ENCODE measurements at regions not wholly inside any gene's neighbourhood (a gene's known extent, or its start where the extent isn't known, plus 50 kb on each side); places are given as distances from the start of the nearest gene placed in this dataset.

DNA sequence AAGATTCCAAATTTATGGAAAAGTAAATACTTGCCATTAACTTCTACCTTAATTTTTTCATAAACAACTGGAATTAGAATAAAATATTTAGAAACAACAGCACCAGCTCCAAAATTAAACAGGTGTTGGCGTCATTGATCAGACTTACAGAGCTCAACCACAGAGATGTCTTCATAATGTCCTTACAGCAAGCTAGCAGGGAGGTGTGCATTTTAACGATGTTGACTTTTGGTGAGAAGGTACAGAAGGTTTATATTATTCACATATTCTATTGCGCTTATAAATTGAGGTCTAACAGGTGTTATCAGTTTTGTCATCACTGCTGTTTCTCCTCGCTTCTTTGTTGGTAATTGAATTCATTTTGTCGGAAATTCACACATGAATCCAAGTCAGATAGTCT, 226.2 kb upstream of the CA10 start:
- TF ChIP-seq, protein P1, sequence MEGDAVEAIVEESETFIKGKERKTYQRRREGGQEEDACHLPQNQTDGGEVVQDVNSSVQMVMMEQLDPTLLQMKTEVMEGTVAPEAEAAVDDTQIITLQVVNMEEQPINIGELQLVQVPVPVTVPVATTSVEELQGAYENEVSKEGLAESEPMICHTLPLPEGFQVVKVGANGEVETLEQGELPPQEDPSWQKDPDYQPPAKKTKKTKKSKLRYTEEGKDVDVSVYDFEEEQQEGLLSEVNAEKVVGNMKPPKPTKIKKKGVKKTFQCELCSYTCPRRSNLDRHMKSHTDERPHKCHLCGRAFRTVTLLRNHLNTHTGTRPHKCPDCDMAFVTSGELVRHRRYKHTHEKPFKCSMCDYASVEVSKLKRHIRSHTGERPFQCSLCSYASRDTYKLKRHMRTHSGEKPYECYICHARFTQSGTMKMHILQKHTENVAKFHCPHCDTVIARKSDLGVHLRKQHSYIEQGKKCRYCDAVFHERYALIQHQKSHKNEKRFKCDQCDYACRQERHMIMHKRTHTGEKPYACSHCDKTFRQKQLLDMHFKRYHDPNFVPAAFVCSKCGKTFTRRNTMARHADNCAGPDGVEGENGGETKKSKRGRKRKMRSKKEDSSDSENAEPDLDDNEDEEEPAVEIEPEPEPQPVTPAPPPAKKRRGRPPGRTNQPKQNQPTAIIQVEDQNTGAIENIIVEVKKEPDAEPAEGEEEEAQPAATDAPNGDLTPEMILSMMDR (IDR thresholded peaks at IDR 0.05 in 4 of 5, conservative IDR thresholded peaks at IDR 0.05 in 1 of 5), result no peak
- no peak for TF ChIP-seq POLR2A (IDR thresholded peaks at IDR 0.05)
